ENCODE measurements at regions not wholly inside any gene's neighbourhood (a gene's known extent, or its start where the extent isn't known, plus 50 kb on each side); places are given as distances from the start of the nearest gene placed in this dataset.

DNA sequence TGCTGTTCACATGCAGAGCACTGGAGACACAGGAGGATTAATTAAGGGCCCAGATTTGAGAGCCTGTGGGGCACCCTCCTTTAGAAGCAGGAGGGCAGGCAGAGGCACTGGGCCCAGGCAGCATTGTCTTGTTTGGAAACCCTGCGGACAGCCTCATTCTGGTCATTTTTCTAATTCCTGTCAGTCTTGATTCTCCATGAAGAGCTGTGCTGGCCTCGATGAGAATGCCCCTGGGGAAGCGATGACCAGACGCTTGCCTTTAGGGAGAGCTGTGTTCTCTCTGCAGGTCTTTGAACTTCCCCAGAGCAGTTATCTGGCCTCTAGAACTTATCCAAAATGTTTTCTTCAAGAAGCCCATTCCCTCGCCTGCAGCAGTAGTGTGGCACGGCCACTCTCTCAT is 117.8 kb upstream of the PTCH1 start:
- in situ Hi-C loops (cut with MboI; ENCODE audit: low sequenced_read_pairs) (no loop called here), dilution Hi-C loops (cut with HindIII; ENCODE audit: low sequenced_read_pairs, unreplicated experiment) (no loop called here), intact Hi-C loops (cut with micrococcal nuclease) (no loop called here)
- Histone ChIP-seq H3K18ac (ENCODE audit: low read depth, low read length) (no peak overlapping the region), H4K8ac (ENCODE audit: low read depth in 2 of 2, low read length in 2 of 2) (no peak overlapping the region), H3K9ac (ENCODE audit: low read depth, low read length) (no peak overlapping the region), H2BK120ac (ENCODE audit: low read depth, low read length) (no peak overlapping the region), H3K27ac (ENCODE audit: insufficient read depth, low read length) (no peak overlapping the region), H3K9me3 (ENCODE audit: control insufficient read depth, insufficient read depth, low read length) (no peaks in the 10 kb centered on the region; the same call in 1 of the 2 replicates), H3K36me3 (ENCODE audit: control insufficient read depth, insufficient read depth, low read length) (no peaks in the 10 kb centered on the region), H3K23ac (ENCODE audit: low read depth, low read length) (no peak overlapping the region), H4K20me1 (ENCODE audit: insufficient read depth, low read length) (no peaks in the 10 kb centered on the region), H2BK15ac (ENCODE audit: low read depth, low read length) (no peak overlapping the region), H2AK9ac (replicated peaks; ENCODE audit: low read depth, low read length, poor library complexity) (no peak overlapping the region), H3K79me1 (ENCODE audit: low read depth in 1 of 2, low read length in 2 of 2) (no peaks in the 10 kb centered on the region), H3K4me3 (ENCODE audit: insufficient read depth, low read depth, low read length) (no peak overlapping the region), H3K4me2 (ENCODE audit: low read depth, low read length) (no peak overlapping the region), H3K14ac (replicated peaks; ENCODE audit: low read depth, low read length) (no peak overlapping the region), H3K4me1 (ENCODE audit: control insufficient read depth, insufficient read depth, low read length) (no peaks in the 10 kb centered on the region), H3K56ac (ENCODE audit: extremely low read depth, insufficient read depth, low read length) (no peak overlapping the region), H3K27me3 (ENCODE audit: control insufficient read depth, insufficient read depth, low read length) (peaks cover 11% of the 10 kb centered on the region; the same call in 1 of the 2 replicates), H2BK20ac (ENCODE audit: low read depth, low read length) (no peak overlapping the region), H3K4ac (ENCODE audit: low read depth, low read length) (no peak overlapping the region), H3K9me1 (ENCODE audit: insufficient read depth, low read length) (no peaks in the 10 kb centered on the region), H2BK5ac (ENCODE audit: low read depth, low read length, poor library complexity, severe bottlenecking) (no peak overlapping the region), H2AFZ (replicated peaks; ENCODE audit: low read length, poor library complexity) (no peak overlapping the region), H2AK5ac (ENCODE audit: low read depth, low read length) (no peak overlapping the region), H4K91ac (ENCODE audit: insufficient read depth, low read depth, low read length) (no peak overlapping the region), H4K5ac (ENCODE audit: low read depth, low read length) (no peak overlapping the region)
- no peak for TF ChIP-seq FOS (IDR thresholded peaks at IDR 0.05; ENCODE audit: low read depth, low read length)
- TF ChIP-seq RFX5 (IDR thresholded peaks at IDR 0.05; ENCODE audit: low read depth, low read length), result no peak
- no peak for TF ChIP-seq MAZ (IDR thresholded peaks at IDR 0.05; ENCODE audit: borderline replicate concordance, low read depth, low read length)
- no peak for TF ChIP-seq RAD21 (IDR thresholded peaks at IDR 0.05; ENCODE audit: low read length)
- no peak for TF ChIP-seq SMC3 (IDR thresholded peaks at IDR 0.05; ENCODE audit: low read depth, low read length)
- whole genome bisulfite sequencing, 2 experiments (ENCODE audit: extremely low coverage in 2 of 2, insufficient read length in 1 of 2), result no CpG with 5 or more reads among the region's 6 CpGs
- no TSS peak for BruUV-seq (replicated peaks)
- DNase-seq (no peak), ATAC-seq (ENCODE audit: low read depth) (no peak)
- POLR2A ChIA-PET (ENCODE audit: unreplicated experiment), result no interaction called here
- CTCF ChIA-PET, result no interaction called here
